ENCODE measurements at regions not wholly inside any gene's neighbourhood (a gene's known extent, or its start where the extent isn't known, plus 50 kb on each side); places are given as distances from the start of the nearest gene placed in this dataset.

DNA sequence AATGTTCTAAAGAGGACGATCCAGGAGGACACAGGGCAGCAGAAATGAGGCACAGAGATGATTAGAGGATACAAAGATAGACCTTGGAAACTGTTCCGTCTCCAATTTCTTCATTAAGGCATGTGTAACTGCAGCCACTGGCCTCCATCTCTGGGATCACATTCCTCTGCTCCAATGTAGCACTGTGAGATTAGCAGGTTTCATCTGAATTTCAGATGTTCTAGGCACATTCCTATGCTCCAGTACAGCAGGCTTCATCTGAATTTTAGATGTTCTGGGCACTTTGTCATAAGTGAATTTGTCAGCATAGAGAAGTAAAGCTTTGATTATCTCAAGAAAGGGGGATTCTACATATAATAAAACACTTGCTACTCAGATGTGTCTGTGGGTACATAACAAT lies 671.4 kb downstream of the MTRR start:
- no peak for ATAC-seq
- H3K4me1 Mint-ChIP-seq = peaks cover 4% of the 10 kb centered on the region; the same call in 1 of the 2 replicates
- H3K27ac Mint-ChIP-seq = no peak overlapping the region

DNA sequence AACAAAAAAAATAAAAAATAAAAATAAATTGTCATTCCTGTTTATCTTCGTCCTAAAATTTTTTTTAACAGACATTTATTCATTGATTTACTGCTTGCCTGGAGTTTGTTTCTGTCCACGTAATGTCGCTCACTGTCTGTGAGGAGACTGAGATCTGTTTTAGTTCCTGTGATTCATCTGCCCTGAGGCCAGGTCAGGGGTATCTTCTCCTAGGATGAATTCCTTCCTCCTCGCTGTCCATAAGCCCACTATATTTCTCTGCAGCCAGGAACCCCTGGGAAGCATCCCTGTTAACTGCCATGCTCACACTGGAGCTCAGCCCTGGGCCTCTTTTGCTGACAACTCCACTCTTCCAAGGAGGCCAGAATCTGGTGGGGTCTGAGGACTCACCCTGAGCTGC lies 682.0 kb downstream of the MTRR start:
- Mint-ChIP-seq H3K27ac (no peak overlapping the region), H3K9me3 (peaks cover 27% of the 10 kb centered on the region)
- CTCF ChIA-PET = no interaction called here
- TF ChIP-seq CBFB (CRISPR knock-in tag; IDR thresholded peaks at IDR 0.05; ENCODE audit: low read depth) (no peak), ZNF263 (CRISPR knock-in tag; IDR thresholded peaks at IDR 0.05; ENCODE audit: low read depth) (no peak), ZNF671 (CRISPR knock-in tag; IDR thresholded peaks at IDR 0.05) (no peak), ATF1 (CRISPR knock-in tag; IDR thresholded peaks at IDR 0.05) (no peak), PRRX2 (CRISPR knock-in tag; IDR thresholded peaks at IDR 0.05) (no peak), TP53 (CRISPR knock-in tag; IDR thresholded peaks at IDR 0.05) (no peak), TEAD4 (CRISPR knock-in tag; IDR thresholded peaks at IDR 0.05) (no peak)
- TF ChIP-seq, protein P1, sequence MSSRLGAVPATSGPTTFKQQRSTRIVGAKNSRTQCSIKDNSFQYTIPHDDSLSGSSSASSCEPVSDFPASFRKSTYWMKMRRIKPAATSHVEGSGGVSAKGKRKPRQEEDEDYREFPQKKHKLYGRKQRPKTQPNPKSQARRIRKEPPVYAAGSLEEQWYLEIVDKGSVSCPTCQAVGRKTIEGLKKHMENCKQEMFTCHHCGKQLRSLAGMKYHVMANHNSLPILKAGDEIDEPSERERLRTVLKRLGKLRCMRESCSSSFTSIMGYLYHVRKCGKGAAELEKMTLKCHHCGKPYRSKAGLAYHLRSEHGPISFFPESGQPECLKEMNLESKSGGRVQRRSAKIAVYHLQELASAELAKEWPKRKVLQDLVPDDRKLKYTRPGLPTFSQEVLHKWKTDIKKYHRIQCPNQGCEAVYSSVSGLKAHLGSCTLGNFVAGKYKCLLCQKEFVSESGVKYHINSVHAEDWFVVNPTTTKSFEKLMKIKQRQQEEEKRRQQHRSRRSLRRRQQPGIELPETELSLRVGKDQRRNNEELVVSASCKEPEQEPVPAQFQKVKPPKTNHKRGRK (CRISPR knock-in tag; IDR thresholded peaks at IDR 0.05; ENCODE audit: borderline replicate concordance) = no peak
- TF ChIP-seq, protein P2, sequence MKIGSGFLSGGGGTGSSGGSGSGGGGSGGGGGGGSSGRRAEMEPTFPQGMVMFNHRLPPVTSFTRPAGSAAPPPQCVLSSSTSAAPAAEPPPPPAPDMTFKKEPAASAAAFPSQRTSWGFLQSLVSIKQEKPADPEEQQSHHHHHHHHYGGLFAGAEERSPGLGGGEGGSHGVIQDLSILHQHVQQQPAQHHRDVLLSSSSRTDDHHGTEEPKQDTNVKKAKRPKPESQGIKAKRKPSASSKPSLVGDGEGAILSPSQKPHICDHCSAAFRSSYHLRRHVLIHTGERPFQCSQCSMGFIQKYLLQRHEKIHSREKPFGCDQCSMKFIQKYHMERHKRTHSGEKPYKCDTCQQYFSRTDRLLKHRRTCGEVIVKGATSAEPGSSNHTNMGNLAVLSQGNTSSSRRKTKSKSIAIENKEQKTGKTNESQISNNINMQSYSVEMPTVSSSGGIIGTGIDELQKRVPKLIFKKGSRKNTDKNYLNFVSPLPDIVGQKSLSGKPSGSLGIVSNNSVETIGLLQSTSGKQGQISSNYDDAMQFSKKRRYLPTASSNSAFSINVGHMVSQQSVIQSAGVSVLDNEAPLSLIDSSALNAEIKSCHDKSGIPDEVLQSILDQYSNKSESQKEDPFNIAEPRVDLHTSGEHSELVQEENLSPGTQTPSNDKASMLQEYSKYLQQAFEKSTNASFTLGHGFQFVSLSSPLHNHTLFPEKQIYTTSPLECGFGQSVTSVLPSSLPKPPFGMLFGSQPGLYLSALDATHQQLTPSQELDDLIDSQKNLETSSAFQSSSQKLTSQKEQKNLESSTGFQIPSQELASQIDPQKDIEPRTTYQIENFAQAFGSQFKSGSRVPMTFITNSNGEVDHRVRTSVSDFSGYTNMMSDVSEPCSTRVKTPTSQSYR (CRISPR knock-in tag; IDR thresholded peaks at IDR 0.05) = no peak
- TF ChIP-seq, protein P3, sequence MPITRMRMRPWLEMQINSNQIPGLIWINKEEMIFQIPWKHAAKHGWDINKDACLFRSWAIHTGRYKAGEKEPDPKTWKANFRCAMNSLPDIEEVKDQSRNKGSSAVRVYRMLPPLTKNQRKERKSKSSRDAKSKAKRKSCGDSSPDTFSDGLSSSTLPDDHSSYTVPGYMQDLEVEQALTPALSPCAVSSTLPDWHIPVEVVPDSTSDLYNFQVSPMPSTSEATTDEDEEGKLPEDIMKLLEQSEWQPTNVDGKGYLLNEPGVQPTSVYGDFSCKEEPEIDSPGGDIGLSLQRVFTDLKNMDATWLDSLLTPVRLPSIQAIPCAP (CRISPR knock-in tag; IDR thresholded peaks at IDR 0.05) = no peak

More for the DNA sequence above, 671.4 kb downstream of the MTRR start:
- no peaks in the 10 kb centered on the region for H3K27me3 Mint-ChIP-seq (ENCODE audit: low read depth)
- ChIA-PET POLR2A (no interaction called here), CTCF (no interaction called here)
- no peak for DNase-seq (ENCODE audit: low spot score)
- no peaks in the 10 kb centered on the region for H3K9me3 Mint-ChIP-seq
- H3K4me3 Mint-ChIP-seq = no peak overlapping the region
- H3K36me3 Mint-ChIP-seq = no peaks in the 10 kb centered on the region
- TF ChIP-seq RORB (CRISPR knock-in tag; IDR thresholded peaks at IDR 0.05) (no peak), ELF4 (CRISPR knock-in tag; IDR thresholded peaks at IDR 0.05; ENCODE audit: low read depth) (no peak), ZNF121 (CRISPR knock-in tag; IDR thresholded peaks at IDR 0.05) (no peak), TEAD4 (CRISPR knock-in tag; IDR thresholded peaks at IDR 0.05) (no peak), KAT7 (CRISPR knock-in tag; IDR thresholded peaks at IDR 0.05; ENCODE audit: borderline replicate concordance) (no peak)
- TF ChIP-seq, protein P4, sequence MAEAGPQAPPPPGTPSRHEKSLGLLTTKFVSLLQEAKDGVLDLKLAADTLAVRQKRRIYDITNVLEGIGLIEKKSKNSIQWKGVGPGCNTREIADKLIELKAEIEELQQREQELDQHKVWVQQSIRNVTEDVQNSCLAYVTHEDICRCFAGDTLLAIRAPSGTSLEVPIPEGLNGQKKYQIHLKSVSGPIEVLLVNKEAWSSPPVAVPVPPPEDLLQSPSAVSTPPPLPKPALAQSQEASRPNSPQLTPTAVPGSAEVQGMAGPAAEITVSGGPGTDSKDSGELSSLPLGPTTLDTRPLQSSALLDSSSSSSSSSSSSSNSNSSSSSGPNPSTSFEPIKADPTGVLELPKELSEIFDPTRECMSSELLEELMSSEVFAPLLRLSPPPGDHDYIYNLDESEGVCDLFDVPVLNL (CRISPR knock-in tag; IDR thresholded peaks at IDR 0.05; ENCODE audit: borderline replicate concordance, low read depth) = no peak
- TF ChIP-seq, protein P5, sequence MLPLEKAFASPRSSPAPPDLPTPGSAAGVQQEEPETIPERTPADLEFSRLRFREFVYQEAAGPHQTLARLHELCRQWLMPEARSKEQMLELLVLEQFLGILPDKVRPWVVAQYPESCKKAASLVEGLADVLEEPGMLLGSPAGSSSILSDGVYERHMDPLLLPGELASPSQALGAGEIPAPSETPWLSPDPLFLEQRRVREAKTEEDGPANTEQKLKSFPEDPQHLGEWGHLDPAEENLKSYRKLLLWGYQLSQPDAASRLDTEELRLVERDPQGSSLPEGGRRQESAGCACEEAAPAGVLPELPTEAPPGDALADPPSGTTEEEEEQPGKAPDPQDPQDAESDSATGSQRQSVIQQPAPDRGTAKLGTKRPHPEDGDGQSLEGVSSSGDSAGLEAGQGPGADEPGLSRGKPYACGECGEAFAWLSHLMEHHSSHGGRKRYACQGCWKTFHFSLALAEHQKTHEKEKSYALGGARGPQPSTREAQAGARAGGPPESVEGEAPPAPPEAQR (CRISPR knock-in tag; IDR thresholded peaks at IDR 0.05) = no peak
- TF ChIP-seq, protein P6, sequence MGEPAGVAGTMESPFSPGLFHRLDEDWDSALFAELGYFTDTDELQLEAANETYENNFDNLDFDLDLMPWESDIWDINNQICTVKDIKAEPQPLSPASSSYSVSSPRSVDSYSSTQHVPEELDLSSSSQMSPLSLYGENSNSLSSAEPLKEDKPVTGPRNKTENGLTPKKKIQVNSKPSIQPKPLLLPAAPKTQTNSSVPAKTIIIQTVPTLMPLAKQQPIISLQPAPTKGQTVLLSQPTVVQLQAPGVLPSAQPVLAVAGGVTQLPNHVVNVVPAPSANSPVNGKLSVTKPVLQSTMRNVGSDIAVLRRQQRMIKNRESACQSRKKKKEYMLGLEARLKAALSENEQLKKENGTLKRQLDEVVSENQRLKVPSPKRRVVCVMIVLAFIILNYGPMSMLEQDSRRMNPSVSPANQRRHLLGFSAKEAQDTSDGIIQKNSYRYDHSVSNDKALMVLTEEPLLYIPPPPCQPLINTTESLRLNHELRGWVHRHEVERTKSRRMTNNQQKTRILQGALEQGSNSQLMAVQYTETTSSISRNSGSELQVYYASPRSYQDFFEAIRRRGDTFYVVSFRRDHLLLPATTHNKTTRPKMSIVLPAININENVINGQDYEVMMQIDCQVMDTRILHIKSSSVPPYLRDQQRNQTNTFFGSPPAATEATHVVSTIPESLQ (CRISPR knock-in tag; IDR thresholded peaks at IDR 0.05) = no peak
- TF ChIP-seq, protein P7, sequence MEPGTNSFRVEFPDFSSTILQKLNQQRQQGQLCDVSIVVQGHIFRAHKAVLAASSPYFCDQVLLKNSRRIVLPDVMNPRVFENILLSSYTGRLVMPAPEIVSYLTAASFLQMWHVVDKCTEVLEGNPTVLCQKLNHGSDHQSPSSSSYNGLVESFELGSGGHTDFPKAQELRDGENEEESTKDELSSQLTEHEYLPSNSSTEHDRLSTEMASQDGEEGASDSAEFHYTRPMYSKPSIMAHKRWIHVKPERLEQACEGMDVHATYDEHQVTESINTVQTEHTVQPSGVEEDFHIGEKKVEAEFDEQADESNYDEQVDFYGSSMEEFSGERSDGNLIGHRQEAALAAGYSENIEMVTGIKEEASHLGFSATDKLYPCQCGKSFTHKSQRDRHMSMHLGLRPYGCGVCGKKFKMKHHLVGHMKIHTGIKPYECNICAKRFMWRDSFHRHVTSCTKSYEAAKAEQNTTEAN (CRISPR knock-in tag; IDR thresholded peaks at IDR 0.05) = no peak
- TF ChIP-seq, protein P8, sequence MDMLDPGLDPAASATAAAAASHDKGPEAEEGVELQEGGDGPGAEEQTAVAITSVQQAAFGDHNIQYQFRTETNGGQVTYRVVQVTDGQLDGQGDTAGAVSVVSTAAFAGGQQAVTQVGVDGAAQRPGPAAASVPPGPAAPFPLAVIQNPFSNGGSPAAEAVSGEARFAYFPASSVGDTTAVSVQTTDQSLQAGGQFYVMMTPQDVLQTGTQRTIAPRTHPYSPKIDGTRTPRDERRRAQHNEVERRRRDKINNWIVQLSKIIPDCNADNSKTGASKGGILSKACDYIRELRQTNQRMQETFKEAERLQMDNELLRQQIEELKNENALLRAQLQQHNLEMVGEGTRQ (CRISPR knock-in tag; IDR thresholded peaks at IDR 0.05) = no peak
- TF ChIP-seq, protein P9, sequence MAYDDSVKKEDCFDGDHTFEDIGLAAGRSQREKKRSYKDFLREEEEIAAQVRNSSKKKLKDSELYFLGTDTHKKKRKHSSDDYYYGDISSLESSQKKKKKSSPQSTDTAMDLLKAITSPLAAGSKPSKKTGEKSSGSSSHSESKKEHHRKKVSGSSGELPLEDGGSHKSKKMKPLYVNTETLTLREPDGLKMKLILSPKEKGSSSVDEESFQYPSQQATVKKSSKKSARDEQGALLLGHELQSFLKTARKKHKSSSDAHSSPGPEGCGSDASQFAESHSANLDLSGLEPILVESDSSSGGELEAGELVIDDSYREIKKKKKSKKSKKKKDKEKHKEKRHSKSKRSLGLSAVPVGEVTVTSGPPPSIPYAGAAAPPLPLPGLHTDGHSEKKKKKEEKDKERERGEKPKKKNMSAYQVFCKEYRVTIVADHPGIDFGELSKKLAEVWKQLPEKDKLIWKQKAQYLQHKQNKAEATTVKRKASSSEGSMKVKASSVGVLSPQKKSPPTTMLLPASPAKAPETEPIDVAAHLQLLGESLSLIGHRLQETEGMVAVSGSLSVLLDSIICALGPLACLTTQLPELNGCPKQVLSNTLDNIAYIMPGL (CRISPR knock-in tag; IDR thresholded peaks at IDR 0.05) = no peak

More for the DNA sequence above, 682.0 kb downstream of the MTRR start:
- no peaks in the 10 kb centered on the region for H3K4me1 Mint-ChIP-seq
- no peak overlapping the region for H3K4me3 Mint-ChIP-seq
- peaks cover 18% of the 10 kb centered on the region for H3K36me3 Mint-ChIP-seq
- POLR2A ChIA-PET = no interaction called here
- H3K27me3 Mint-ChIP-seq (ENCODE audit: low read depth) = no peaks in the 10 kb centered on the region; the same call in 1 of the 2 replicates
- no peak for ATAC-seq
- DNase-seq (ENCODE audit: low spot score) = no peak
